ENCODE measurements at regions not wholly inside any gene's neighbourhood (a gene's known extent, or its start where the extent isn't known, plus 50 kb on each side); places are given as distances from the start of the nearest gene placed in this dataset.

DNA sequence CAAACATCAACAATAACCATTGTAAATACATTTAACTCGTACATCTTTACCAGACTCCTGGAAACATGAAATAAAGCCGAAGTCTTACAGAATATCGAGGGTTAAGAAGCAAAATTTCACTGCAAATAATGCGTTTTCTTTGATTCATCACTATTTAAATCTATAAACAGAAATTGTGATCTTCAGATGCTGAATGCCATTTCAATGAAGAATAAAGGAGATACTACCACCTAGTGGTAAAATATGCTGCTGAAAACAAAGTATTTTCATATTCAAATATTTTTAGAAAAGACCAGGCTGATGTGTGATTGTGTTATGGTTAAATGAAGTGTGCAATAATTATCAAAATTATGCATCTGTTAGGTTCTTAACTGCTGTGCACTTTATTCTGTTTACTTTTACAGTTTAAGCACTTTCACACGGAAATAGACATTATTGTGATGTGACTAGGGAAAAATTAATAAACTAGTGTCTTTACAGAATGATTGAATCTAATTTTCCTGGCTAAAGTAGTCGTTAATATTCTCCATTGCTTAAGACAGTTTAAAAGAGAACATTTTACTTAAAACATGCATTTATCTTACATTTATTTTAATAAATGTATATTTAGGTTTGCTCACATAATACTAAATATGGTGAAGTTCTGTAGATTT, 1093.1 kb downstream of the MRPL39 start:
- TF ChIP-seq RAD21 (IDR thresholded peaks at IDR 0.05; ENCODE audit: low read depth), result peak; percentile 56
- TF ChIP-seq CREB1 (IDR thresholded peaks at IDR 0.05; ENCODE audit: low read depth), result no peak
- TF ChIP-seq, protein P1, sequence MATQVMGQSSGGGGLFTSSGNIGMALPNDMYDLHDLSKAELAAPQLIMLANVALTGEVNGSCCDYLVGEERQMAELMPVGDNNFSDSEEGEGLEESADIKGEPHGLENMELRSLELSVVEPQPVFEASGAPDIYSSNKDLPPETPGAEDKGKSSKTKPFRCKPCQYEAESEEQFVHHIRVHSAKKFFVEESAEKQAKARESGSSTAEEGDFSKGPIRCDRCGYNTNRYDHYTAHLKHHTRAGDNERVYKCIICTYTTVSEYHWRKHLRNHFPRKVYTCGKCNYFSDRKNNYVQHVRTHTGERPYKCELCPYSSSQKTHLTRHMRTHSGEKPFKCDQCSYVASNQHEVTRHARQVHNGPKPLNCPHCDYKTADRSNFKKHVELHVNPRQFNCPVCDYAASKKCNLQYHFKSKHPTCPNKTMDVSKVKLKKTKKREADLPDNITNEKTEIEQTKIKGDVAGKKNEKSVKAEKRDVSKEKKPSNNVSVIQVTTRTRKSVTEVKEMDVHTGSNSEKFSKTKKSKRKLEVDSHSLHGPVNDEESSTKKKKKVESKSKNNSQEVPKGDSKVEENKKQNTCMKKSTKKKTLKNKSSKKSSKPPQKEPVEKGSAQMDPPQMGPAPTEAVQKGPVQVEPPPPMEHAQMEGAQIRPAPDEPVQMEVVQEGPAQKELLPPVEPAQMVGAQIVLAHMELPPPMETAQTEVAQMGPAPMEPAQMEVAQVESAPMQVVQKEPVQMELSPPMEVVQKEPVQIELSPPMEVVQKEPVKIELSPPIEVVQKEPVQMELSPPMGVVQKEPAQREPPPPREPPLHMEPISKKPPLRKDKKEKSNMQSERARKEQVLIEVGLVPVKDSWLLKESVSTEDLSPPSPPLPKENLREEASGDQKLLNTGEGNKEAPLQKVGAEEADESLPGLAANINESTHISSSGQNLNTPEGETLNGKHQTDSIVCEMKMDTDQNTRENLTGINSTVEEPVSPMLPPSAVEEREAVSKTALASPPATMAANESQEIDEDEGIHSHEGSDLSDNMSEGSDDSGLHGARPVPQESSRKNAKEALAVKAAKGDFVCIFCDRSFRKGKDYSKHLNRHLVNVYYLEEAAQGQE (IDR thresholded peaks at IDR 0.05; ENCODE audit: low read depth), result no peak
- TF ChIP-seq YY1 (IDR thresholded peaks at IDR 0.05; ENCODE audit: low read depth), result no peak
- TF ChIP-seq NFIC (IDR thresholded peaks at IDR 0.05), result no peak
- TF ChIP-seq TEAD4 (IDR thresholded peaks at IDR 0.05), result no peak
